ENCODE measurements at regions not wholly inside any gene's neighbourhood (a gene's known extent, or its start where the extent isn't known, plus 50 kb on each side); places are given as distances from the start of the nearest gene placed in this dataset.

GRCh38 chr10:52469970-52470705 lies 156.1 kb downstream of the DKK1 start:
- no peak for TF ChIP-seq EZH2 (IDR thresholded peaks at IDR 0.05)
- TF ChIP-seq CTCF (IDR thresholded peaks at IDR 0.05 in 2 of 3, conservative IDR thresholded peaks at IDR 0.05 in 1 of 3; ENCODE audit: borderline replicate concordance in 1 of 3, insufficient read depth in 1 of 3, low read depth in 2 of 3, low read length in 2 of 3), result no peak
- no peak for TF ChIP-seq ZBTB33 (IDR thresholded peaks at IDR 0.05; ENCODE audit: extremely low read depth, insufficient replicate concordance, low read length)
- no peak for TF ChIP-seq CEBPB (IDR thresholded peaks at IDR 0.05; ENCODE audit: low read depth)
- no peak for TF ChIP-seq MAX (IDR thresholded peaks at IDR 0.05)
- no peak for TF ChIP-seq POLR2A (IDR thresholded peaks at IDR 0.05; ENCODE audit: borderline replicate concordance, extremely low read depth, insufficient read depth, insufficient read length)

Data from HCT116 (cell line).